ENCODE measurements at regions not wholly inside any gene's neighbourhood (a gene's known extent, or its start where the extent isn't known, plus 50 kb on each side); places are given as distances from the start of the nearest gene placed in this dataset.

DNA sequence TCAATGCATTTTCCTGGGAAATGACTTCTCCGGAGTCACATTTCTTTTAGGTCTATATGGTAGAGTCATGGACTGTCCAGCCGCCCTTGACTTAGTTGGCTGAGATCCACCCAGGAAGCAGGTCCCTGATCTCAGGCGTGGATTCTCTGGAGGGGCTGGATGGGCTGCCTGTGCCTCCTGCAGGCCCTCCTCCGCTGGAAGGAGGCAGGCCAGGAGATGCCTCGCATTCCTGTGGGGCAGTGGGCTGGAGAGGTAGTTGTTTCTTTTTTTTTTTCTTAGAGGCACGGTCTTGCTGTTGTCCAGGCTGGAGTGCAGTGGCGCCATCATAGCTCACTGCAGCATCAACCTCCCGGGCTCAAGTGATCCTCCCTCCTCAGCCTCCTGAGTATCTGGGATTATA is 129.0 kb upstream of the MYCN start:
- no peak for TF ChIP-seq EZH2 (IDR thresholded peaks at IDR 0.05; ENCODE audit: low read length, missing control alignments)
- TF ChIP-seq, protein P1, sequence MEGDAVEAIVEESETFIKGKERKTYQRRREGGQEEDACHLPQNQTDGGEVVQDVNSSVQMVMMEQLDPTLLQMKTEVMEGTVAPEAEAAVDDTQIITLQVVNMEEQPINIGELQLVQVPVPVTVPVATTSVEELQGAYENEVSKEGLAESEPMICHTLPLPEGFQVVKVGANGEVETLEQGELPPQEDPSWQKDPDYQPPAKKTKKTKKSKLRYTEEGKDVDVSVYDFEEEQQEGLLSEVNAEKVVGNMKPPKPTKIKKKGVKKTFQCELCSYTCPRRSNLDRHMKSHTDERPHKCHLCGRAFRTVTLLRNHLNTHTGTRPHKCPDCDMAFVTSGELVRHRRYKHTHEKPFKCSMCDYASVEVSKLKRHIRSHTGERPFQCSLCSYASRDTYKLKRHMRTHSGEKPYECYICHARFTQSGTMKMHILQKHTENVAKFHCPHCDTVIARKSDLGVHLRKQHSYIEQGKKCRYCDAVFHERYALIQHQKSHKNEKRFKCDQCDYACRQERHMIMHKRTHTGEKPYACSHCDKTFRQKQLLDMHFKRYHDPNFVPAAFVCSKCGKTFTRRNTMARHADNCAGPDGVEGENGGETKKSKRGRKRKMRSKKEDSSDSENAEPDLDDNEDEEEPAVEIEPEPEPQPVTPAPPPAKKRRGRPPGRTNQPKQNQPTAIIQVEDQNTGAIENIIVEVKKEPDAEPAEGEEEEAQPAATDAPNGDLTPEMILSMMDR (conservative IDR thresholded peaks at IDR 0.05 in 1 of 2, IDR thresholded peaks at IDR 0.05 in 1 of 2; ENCODE audit: low read depth in 1 of 2, low read length in 2 of 2) = no peak
